AG20443 (cell line): ENCODE measurements at regions not wholly inside any gene's neighbourhood (a gene's known extent, or its start where the extent isn't known, plus 50 kb on each side); places are given as distances from the start of the nearest gene placed in this dataset.
"Not testable (repeated sequence)": the region's sequence is repeated elsewhere in the genome, so short reads cannot be mapped to it uniquely, and the experiment has no call there.

Experiments used
- DNase-seq: peaks from one replicate; pipeline ENCODE4 v3.0.0; 2012; ENCODE audit warnings: low spot score, mixed read lengths

GRCh38 chr3:104935613-104936012 lies 431.1 kb upstream of the ALCAM start:
- no peak for DNase-seq

DNA sequence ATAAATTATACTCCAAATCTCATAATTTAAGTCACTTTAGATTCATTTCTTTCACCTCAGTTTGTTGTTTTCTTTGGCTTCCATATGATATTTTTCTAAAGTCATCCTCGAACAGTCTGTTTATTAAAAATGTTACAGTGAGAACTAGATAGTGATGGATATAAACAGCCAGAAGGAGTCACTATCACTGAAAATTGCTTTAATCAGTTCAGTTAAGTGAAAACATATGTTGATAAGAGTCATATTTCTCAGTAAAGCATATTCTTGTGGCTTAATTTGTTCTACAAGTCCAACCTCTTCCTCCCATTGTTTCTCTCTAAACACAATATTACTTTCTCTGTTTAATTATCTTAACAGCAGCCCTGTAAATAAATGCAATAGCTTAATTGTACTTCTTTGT lies 427.5 kb upstream of the ALCAM start:
- no peak for DNase-seq

DNA sequence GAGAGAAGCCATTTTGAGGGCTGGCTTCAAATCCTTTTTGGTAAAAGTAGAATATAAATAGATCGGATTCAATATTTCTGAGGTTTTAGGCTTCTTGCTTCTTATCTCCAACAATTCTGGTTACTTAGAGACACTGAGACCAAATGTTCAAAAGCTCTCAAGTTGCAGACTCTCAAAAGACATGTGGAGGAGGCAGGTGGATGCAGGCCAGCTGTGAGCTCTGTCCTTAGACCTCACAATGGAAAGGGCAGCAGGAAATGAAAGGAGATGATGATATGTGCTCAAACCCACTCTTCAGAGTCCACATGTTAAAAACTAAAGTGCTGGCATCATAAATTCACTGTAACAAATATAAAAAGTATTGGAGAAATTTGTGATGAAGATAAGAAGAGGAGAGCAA lies 424.9 kb upstream of the ALCAM start:
- DNase-seq, result no peak

DNA sequence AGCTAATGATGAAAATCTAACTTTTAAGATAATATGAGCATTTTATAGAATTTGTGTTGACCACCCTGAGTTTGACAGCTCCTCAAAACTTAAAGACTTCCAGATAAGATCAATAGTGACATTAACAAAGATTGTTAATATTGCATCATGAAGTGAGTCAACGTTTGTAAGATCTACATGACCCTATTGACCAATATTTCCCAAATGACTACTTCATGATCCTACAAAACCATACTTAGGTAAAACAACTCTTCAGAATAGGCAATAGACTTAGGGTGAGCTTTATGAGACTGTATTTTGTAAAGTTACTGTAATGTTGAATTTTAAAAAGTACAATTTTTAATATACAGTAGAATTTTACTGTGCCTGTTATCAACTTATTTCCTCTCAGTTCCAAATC lies 422.7 kb upstream of the ALCAM start:
- DNase-seq, result no peak

GRCh38 chr3:104947943-104948342 lies 418.8 kb upstream of the ALCAM start:
- DNase-seq, result no peak

DNA sequence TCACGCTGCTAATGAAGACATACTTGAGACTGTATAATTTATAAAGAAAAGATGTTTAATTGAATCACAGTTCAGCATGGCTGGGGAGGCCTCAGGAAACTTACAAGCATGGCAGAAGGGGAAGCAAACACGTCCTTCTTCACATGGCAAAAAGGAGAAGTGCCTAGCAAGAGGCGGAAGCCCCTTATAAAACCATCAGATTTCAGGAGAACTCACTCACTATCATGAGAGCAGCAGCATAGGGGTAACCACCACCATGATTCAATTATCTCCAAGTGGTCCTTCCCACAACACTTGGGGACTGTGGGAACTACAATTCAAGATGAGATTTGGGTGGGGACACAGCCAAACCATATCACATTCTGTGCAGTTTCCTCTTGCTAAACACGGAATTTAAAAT lies 416.9 kb upstream of the ALCAM start:
- DNase-seq, result not testable (repeated sequence)

GRCh38 chr3:104951426-104951825 lies 415.3 kb upstream of the ALCAM start:
- DNase-seq, result no peak

- peak; percentile 65 for DNase-seq
These were observed 414.4 kb upstream of the ALCAM start for GRCh38 chr3:104952146-104952972.

GRCh38 chr3:104956620-104957345 lies 409.9 kb upstream of the ALCAM start:
- DNase-seq, result no peak

DNA sequence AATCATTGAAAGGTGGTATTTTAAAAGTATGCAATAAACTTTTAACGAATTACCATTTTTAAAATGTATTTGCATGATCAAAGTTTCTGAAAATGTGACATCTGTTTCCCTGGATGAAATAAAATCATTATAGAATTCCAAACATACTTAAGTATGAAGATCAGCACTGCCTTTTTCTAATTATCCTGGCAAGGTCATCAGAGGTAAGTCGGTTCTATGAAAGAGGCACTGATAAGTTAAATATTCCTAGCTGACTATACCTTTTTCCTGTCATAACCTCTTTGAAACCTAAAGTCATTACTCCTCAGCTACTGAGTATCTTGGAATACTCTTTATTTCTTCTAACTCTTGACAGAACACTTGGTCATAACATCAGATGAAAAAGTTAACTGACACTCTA lies 406.1 kb upstream of the ALCAM start:
- no peak for DNase-seq

GRCh38 chr3:104961851-104962250 lies 404.9 kb upstream of the ALCAM start:
- no peak for DNase-seq

GRCh38 chr3:104974316-104974715 lies 392.4 kb upstream of the ALCAM start:
- DNase-seq, result no peak

GRCh38 chr3:104977719-104978118 lies 389.0 kb upstream of the ALCAM start:
- DNase-seq, result no peak

DNA sequence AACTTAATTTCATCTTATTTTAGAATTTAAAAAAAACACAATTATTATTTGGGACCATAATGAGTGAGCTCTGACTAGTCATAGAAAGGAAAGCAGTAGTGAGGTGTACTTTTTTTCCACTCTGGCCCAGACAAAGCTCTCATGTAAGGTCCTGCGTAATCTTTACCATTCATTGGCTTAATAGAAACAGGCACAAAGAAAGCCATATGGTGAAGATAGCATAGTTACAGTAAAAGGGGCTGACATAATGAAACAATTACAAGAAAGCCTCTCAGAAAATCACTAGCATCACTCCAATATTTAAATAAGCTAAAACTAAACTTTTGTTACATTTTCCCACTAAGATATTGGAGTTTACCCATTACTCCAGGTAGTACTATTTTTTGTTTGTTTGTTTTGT lies 384.6 kb upstream of the ALCAM start:
- DNase-seq, result no peak

DNA sequence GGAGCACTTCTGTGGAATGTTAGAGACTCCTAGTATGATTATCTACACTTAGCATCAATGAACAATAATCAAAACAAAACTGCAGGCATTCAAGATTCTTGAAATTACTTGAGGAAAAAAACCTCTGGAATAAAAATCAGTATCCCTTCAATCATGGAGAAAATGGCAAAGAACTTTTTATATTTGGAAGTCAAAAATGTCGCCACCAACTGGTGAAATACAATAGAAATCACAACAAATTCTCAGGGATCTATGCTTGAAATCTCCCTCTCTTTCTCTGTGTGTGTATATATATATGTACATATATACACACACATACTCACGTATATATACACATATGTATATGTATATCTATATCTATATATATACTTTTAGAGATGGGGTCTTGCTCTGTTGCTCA lies 378.9 kb upstream of the ALCAM start:
- DNase-seq, result no peak

- DNase-seq, result no peak
These were observed 378.2 kb upstream of the ALCAM start for GRCh38 chr3:104988496-104988895.

DNA sequence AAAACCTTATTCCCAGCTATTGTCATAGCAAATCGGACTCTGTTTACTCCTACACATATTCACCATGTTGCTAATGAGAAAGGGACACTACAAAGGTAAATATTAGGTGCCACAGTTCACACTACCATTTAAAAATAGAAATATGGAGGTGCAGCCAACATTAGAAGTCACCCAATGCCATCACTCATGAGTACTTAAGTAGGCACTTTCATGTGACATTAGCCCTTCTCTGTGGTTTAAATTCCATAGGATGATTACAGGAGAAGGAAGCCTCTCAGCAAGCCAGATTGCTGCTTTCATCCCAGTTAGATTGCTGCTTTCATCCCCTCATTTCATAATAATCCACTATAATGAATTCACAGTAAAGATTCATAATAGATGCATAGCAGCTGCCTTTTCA lies 376.8 kb upstream of the ALCAM start:
- no peak for DNase-seq

DNA sequence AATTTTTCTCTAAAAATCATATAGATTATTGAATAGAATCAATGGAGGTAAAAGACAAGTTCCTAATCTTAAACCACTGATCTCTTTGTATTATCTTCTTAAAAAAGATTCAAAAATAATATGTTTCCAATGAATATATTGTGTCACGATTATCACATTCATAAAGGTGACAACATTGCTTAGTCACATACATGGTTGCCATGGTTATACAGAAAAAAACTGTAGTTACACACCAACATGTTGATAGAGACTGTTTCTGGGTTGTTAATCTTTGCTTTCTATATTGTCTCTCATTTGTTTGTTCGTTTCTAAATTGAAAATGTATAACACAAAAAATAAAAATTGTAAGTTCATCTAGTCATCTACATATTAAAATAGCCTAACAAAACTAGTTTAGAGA lies 376.0 kb upstream of the ALCAM start:
- no peak for DNase-seq

- DNase-seq, result no peak
These were observed 374.0 kb upstream of the ALCAM start for GRCh38 chr3:104992676-104993075.

DNA sequence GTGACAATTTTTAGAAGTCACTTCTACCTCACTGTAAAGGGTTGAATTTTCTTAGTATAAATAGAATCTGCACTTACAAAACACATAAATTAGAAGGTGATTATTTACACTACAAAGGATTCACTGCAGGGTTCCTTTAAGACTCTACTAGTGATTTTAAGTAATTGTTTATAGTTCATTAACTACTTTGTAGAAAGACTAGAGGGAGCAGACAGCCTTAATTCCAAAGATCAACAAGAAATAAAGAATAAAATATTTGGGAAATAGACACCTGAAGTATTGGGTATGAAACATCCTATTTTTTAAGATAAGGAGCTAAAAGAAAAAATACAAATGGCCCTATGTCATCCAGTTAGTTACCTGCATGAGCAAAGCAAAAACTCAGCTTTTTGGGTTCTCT lies 360.5 kb upstream of the ALCAM start:
- DNase-seq, result no peak

- DNase-seq, result no peak
These were observed 353.1 kb upstream of the ALCAM start for GRCh38 chr3:105013657-105014056.

DNA sequence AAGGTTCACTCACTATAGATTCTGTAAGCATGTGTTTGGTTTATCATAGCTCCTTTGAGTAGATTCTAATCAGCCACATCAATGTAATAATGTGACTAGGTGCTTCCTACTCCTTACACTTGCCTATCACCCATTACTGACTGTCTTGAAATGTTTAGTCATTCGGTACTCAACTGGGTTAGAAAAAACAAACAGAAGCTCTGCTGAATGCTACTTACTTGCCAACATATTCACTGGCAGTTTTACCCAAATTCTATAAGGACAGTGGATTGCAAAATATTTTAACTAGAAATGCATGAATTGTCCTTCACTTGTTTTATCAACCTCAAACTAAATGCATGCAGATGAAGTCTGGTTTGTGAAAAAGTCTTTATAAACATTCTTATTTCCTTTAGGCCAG lies 352.1 kb upstream of the ALCAM start:
- no peak for DNase-seq

- no peak for DNase-seq
These were observed 343.9 kb upstream of the ALCAM start for GRCh38 chr3:105022813-105023212.

DNA sequence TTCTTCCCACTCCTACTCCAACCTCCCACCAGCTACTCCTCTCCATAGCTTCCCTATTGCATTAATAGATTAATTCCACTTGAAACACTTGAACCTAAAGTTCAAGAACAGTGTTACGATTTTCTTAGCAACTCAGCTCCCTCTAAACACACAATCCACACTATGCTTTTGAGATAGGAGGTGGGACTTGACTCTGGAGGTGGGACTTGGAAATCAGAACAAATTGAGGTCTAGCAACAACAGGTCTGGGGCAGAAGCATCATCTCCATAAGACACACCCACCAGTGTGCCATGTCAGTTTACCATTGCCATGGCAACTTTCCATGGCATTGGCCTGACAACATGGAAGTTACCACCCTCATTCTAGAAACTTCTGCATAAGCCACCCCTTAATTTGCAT lies 336.5 kb upstream of the ALCAM start:
- DNase-seq, result no peak
